ENCODE measurements at regions not wholly inside any gene's neighbourhood (a gene's known extent, or its start where the extent isn't known, plus 50 kb on each side); places are given as distances from the start of the nearest gene placed in this dataset.

DNA sequence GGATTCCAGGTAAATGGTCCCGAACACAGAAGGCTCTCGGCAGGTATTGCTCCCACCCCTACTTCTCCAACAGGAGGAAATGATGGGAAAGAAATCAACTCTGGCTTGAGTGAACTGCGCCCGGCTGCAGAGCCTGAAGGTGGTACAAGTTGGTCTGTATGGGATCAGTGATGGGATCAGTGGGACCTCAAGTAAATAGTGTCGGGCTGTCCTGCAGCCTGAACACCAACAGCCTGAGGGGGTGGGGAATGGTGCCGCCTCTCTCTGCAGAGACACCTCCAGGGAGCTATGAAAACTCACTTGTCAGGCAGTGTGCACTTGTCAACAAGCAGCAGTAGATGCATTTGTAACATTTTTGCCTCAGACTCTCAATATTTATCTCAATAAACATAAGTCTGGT is 183.5 kb downstream of the MATN1 start:
- WGBS, 2 experiments (ENCODE audit: insufficient coverage in 1 of 2, insufficient read length in 1 of 2), result 82 to 94% methylated on average over 5 to 6 of the region's 6 CpGs
- Mint-ChIP-seq H3K36me3 (ENCODE audit: low read depth) (no peaks in the 10 kb centered on the region), H3K4me3 (no peak overlapping the region), H3K4me1 (peaks cover 2% of the 10 kb centered on the region), H3K27me3 (ENCODE audit: insufficient read depth) (no peaks in the 10 kb centered on the region), H3K27ac (no peak overlapping the region), H3K9me3 (peaks cover 8% of the 10 kb centered on the region)
- H3K9ac ChIP-seq (ENCODE audit: extremely low read depth, low read length, poor library complexity, severe bottlenecking), result no peak overlapping the region
- no peak overlapping the region for H3K4me3 ChIP-seq (ENCODE audit: low read length)
- TF ChIP-seq, protein P1, sequence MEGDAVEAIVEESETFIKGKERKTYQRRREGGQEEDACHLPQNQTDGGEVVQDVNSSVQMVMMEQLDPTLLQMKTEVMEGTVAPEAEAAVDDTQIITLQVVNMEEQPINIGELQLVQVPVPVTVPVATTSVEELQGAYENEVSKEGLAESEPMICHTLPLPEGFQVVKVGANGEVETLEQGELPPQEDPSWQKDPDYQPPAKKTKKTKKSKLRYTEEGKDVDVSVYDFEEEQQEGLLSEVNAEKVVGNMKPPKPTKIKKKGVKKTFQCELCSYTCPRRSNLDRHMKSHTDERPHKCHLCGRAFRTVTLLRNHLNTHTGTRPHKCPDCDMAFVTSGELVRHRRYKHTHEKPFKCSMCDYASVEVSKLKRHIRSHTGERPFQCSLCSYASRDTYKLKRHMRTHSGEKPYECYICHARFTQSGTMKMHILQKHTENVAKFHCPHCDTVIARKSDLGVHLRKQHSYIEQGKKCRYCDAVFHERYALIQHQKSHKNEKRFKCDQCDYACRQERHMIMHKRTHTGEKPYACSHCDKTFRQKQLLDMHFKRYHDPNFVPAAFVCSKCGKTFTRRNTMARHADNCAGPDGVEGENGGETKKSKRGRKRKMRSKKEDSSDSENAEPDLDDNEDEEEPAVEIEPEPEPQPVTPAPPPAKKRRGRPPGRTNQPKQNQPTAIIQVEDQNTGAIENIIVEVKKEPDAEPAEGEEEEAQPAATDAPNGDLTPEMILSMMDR (conservative IDR thresholded peaks at IDR 0.05), result no peak
- no peak for DNase-seq
- no peaks in the 10 kb centered on the region for H3K9me3 ChIP-seq (ENCODE audit: control insufficient read depth, low read length)
- no peaks in the 10 kb centered on the region for H3K36me3 ChIP-seq (ENCODE audit: control insufficient read depth, insufficient read depth, low read length)
- no peak overlapping the region for H3K27ac ChIP-seq (ENCODE audit: low read depth, low read length)
- no peaks in the 10 kb centered on the region for H3K4me1 ChIP-seq (ENCODE audit: control insufficient read depth, insufficient read depth, low read length)
- H3K27me3 ChIP-seq (ENCODE audit: control insufficient read depth, insufficient read depth, low read length, poor library complexity, severe bottlenecking), result no peaks in the 10 kb centered on the region

DNA sequence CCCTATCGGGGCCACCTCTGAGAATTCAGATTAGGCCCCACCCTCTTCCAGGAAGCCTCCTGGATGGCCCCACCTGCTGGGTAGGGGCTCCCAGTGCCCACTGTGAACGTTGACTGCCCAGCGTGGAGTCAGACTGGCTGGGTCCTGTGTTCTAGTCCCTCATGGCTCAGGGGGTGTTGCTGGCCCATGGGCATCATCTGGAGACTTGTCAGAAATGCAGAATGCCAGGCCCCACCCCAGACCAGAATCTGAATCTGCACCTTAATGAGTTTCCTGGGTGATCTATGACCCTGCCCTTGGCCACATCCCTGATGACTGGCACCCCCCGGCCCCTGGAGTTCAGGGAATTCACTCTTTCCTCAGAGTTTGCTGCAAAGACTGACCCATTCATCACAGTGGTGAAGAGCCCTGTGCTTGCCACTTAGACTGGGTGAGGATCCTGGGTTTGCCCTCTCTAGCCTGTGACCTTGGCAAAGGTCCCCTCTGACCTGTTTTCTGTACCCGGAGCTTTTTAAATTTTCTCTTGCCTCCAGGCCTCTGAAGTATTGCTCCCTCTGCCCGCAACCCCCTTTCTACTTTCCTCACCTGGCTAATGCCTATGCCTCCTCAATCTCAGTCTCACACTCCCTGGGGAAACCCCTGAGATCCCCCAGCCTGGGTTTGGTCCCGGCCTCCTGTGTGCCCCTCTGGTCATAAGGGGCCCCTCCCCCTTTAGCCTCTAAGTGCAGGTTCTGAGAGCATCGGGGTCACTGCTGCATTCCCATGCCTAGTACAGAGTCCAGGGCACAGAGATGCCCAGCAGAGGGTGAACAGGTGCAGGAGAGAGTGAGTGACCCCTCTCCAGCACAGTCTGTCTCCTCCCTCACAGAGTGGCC is 184.2 kb downstream of the MATN1 start:
- Mint-ChIP-seq H3K36me3 (ENCODE audit: low read depth) (no peaks in the 10 kb centered on the region), H3K4me1 (peaks cover 2% of the 10 kb centered on the region), H3K4me3 (no peak overlapping the region), H3K27me3 (ENCODE audit: insufficient read depth) (no peaks in the 10 kb centered on the region), H3K27ac (no peak overlapping the region), H3K9me3 (peaks cover 5% of the 10 kb centered on the region)
- 85 to 91% methylated on average over 8 of the region's 8 CpGs for WGBS, 2 experiments (ENCODE audit: insufficient coverage in 1 of 2, insufficient read length in 1 of 2)
- DNase-seq, result no peak
- Histone ChIP-seq H3K27ac (ENCODE audit: low read depth, low read length) (no peak overlapping the region), H3K4me1 (ENCODE audit: control insufficient read depth, insufficient read depth, low read length) (no peaks in the 10 kb centered on the region), H3K9ac (ENCODE audit: extremely low read depth, low read length, poor library complexity, severe bottlenecking) (no peak overlapping the region), H3K27me3 (ENCODE audit: control insufficient read depth, insufficient read depth, low read length, poor library complexity, severe bottlenecking) (no peaks in the 10 kb centered on the region), H3K4me3 (ENCODE audit: low read length) (no peak overlapping the region), H3K9me3 (ENCODE audit: control insufficient read depth, low read length) (no peaks in the 10 kb centered on the region), H3K36me3 (ENCODE audit: control insufficient read depth, insufficient read depth, low read length) (no peaks in the 10 kb centered on the region)
- TF ChIP-seq, protein P1 (conservative IDR thresholded peaks at IDR 0.05), result no peak

DNA sequence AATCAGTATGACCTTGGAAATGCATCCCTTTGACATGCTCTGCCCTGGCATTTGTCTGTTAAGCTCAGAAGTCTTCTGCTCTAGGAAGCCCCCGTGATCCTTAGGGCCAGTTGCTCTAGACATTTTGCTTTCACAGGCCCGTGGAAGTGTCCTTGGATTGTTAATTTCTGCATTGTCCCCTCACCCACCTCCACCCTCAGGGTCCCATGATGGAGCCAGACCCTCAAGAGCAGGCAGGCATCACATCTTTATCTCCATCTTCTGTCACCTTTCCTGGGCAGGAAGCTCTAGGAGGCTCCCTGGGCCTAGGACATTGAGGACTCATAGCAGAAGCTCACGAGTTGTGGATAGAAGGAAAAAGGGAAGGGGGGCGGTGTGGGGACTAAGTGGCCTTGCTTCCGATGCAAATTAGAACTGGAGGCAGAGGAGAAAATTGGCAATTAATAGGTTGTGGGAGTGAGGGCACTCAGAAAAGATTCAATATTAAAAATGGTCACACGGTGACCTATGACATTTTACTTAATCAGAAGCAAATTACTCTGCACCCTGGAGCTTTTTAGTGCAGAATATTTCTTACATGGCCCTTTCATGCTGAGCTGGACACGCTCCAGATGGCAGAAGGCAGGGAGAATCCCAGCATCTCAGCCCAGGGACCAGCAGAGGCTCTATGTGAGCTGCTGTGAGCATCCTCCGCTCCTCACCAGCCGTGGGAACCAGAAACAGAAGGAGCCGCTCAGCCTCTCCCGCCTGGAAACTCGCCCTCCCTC is 185.0 kb downstream of the MATN1 start:
- Mint-ChIP-seq H3K27me3 (ENCODE audit: insufficient read depth) (no peaks in the 10 kb centered on the region), H3K9me3 (peaks cover 5% of the 10 kb centered on the region), H3K4me1 (peaks cover 2% of the 10 kb centered on the region), H3K4me3 (no peak overlapping the region), H3K36me3 (ENCODE audit: low read depth) (no peaks in the 10 kb centered on the region), H3K27ac (no peak overlapping the region)
- H3K27ac ChIP-seq (ENCODE audit: low read depth, low read length), result no peak overlapping the region
- no peak for DNase-seq
- H3K27me3 ChIP-seq (ENCODE audit: control insufficient read depth, insufficient read depth, low read length, poor library complexity, severe bottlenecking), result no peaks in the 10 kb centered on the region
- no peak overlapping the region for H3K4me3 ChIP-seq (ENCODE audit: low read length)
- WGBS, 2 experiments (ENCODE audit: insufficient coverage in 1 of 2, insufficient read length in 1 of 2), result 87 to 92% methylated on average over 10 to 12 of the region's 12 CpGs
- no peak overlapping the region for H3K9ac ChIP-seq (ENCODE audit: extremely low read depth, low read length, poor library complexity, severe bottlenecking)
- no peaks in the 10 kb centered on the region for H3K9me3 ChIP-seq (ENCODE audit: control insufficient read depth, low read length)
- H3K4me1 ChIP-seq (ENCODE audit: control insufficient read depth, insufficient read depth, low read length), result no peaks in the 10 kb centered on the region
- H3K36me3 ChIP-seq (ENCODE audit: control insufficient read depth, insufficient read depth, low read length), result no peaks in the 10 kb centered on the region
- TF ChIP-seq, protein P1 (conservative IDR thresholded peaks at IDR 0.05), result no peak

Measured in endodermal cell (in vitro differentiated cells).